Ovary (tissue), 7 donors: ENCODE measurements at regions not wholly inside any gene's neighbourhood (a gene's known extent, or its start where the extent isn't known, plus 50 kb on each side); places are given as distances from the start of the nearest gene placed in this dataset.

Source experiments
- DNase-seq, 5 donors: peaks; one replicate each; pipeline ENCODE4 v3.0.0-alpha.2; 2019 to 2020
- H3K27ac ChIP-seq, 2 donors: fragments of 200-600 bp; one replicate each; pipeline versions ENCODE4 v1.5.1 to v1.8.0; 2019 to 2022
- H3K27me3 ChIP-seq: fragments of 200-600 bp; one replicate; pipeline ENCODE4 v1.8.0; 2022
- H3K36me3 ChIP-seq: fragments of 200-600 bp; sonication (generic); one replicate; pipeline ENCODE4 v1.5.1; 2019
- H3K4me1 ChIP-seq: one replicate; pipeline ENCODE4 v1.8.1; 2013; ENCODE audit warnings: mild to moderate bottlenecking, moderate library complexity; ENCODE audit not compliant: insufficient read depth
- H3K4me3 ChIP-seq: fragments of 200-600 bp; sonication (generic); one replicate; pipeline ENCODE4 v1.5.1; 2017
- H3K9me3 ChIP-seq, 2 donors: fragments of 200-600 bp in 1 of 2; sonication (generic) in 1 of 2; one replicate each; pipeline versions ENCODE4 v1.5.1 to v1.8.1; 2013 to 2019; ENCODE audit warnings: mild to moderate bottlenecking in 1 of 2, moderate library complexity in 1 of 2
- CTCF ChIP-seq, 3 donors: fragments of 450-650 bp in 2 of 3; fragments of 200-600 bp in 1 of 3; IDR thresholded peaks; one replicate each; pipeline versions ENCODE4 v1.5.1 to v1.8.0; 2016 to 2022; ENCODE audit warnings: antibody characterized with exemption in 3 of 3, mild to moderate bottlenecking in 1 of 3
- EP300 ChIP-seq: sonication (generic); formaldehyde crosslinking; IDR thresholded peaks from one replicate; pipeline ENCODE4 v1.6.1; 2017; ENCODE audit warnings: antibody characterized with exemption
- POLR2A ChIP-seq: fragments of 450-650 bp; IDR thresholded peaks from one replicate; pipeline ENCODE4 v1.6.1; 2017; ENCODE audit warnings: antibody characterized with exemption, mild to moderate bottlenecking, moderate library complexity
- WGBS, 3 donors: extraction: QIAGEN DNeasy Blood & Tissue Kit in 1 of 3; methylation state at CpG; one replicate each; pipeline versions ENCODE4 v1.1.5 to v1.1.7; 2013 to 2017; 5-methylcytosine and 5-hydroxymethylcytosine counted together
- intact Hi-C, 4 donors: fragments of 100-400 bp; cut with DNase I; formaldehyde crosslinking; loops; one replicate each; pipeline versions ENCODE4 v1.11.0 to v1.15.1; 2022 to 2023
- donor health status: DM: no; HTN: no; CAD: no; lungs with moderate emphysema.
- donor health status: DM: no; HTN: no; CAD: no.
- donor health status: Bipolar disorder and iron deficiency.
- donor health status: DM: no; HTN: no; CAD: no.
- donor health status: DM: yes; HTN: yes; CAD: no.

GRCh38 chr2:9740382-9741073 lies 102.7 kb upstream of the TAF1B start:
- WGBS, 3 donors: 63 to 67% (median 64%) methylated on average over 6 of the region's 6 CpGs
- DNase-seq: no peak
- Histone ChIP-seq H3K27ac (no peak overlapping the region), H3K27me3 (no peaks in the 10 kb centered on the region), H3K4me1 (peaks cover 2% of the 10 kb centered on the region), H3K4me3 (no peak overlapping the region), H3K36me3 (no peaks in the 10 kb centered on the region), H3K9me3 (no peaks in the 10 kb centered on the region)
- intact Hi-C loops: no loop called here
- TF ChIP-seq CTCF (IDR thresholded peaks at IDR 0.05) (no peak), EP300 (no peak), POLR2A (no peak)

- Histone ChIP-seq H3K9me3 (no peaks in the 10 kb centered on the region), H3K36me3 (no peaks in the 10 kb centered on the region), H3K27me3 (no peaks in the 10 kb centered on the region), H3K4me1 (peaks cover 2% of the 10 kb centered on the region), H3K4me3 (no peak overlapping the region), H3K27ac (no peak overlapping the region)
- DNase-seq: no peak
- intact Hi-C loops: no loop called here
- no peak for TF ChIP-seq EP300
- TF ChIP-seq POLR2A: no peak
- TF ChIP-seq CTCF (IDR thresholded peaks at IDR 0.05): no peak
- 75 to 86% (median 85%) methylated on average over 6 of the region's 6 CpGs for WGBS, 3 donors
Measured at GRCh38 chr2:9741110-9741509, 102.2 kb upstream of the TAF1B start.

GRCh38 chr2:9742601-9743000 lies 100.7 kb upstream of the TAF1B start:
- Histone ChIP-seq H3K4me3 (no peak overlapping the region), H3K27me3 (no peaks in the 10 kb centered on the region), H3K9me3 (no peaks in the 10 kb centered on the region), H3K36me3 (no peaks in the 10 kb centered on the region), H3K4me1 (peaks cover 2% of the 10 kb centered on the region), H3K27ac (no peak overlapping the region)
- no peak for DNase-seq
- TF ChIP-seq EP300 (no peak), POLR2A (no peak), CTCF (IDR thresholded peaks at IDR 0.05) (no peak)
- WGBS, 3 donors: 72 to 90% (median 87%) methylated on average over 5 of the region's 5 CpGs
- intact Hi-C loops: no loop called here

GRCh38 chr2:9744256-9745004 lies 98.8 kb upstream of the TAF1B start:
- TF ChIP-seq POLR2A (no peak), CTCF (IDR thresholded peaks at IDR 0.05) (no peak), EP300 (no peak)
- H3K4me1 ChIP-seq: peaks cover 2% of the 10 kb centered on the region
- intact Hi-C loops: no loop called here
- H3K36me3 ChIP-seq: no peaks in the 10 kb centered on the region
- H3K27ac ChIP-seq: no peak overlapping the region
- no peaks in the 10 kb centered on the region for H3K27me3 ChIP-seq
- no peaks in the 10 kb centered on the region for H3K9me3 ChIP-seq
- H3K4me3 ChIP-seq: no peak overlapping the region
- no peak for DNase-seq
- WGBS, 3 donors: 46 to 56% (median 52%) methylated on average over 11 to 12 of the region's 12 CpGs
